IPS-11a (cell line): ENCODE measurements at regions not wholly inside any gene's neighbourhood (a gene's known extent, or its start where the extent isn't known, plus 50 kb on each side); places are given as distances from the start of the nearest gene placed in this dataset.
"Not testable (repeated sequence)": the region's sequence is repeated elsewhere in the genome, so short reads cannot be mapped to it uniquely, and the experiment has no call there.

Source experiments
- H3K4me3 ChIP-seq: one replicate; pipeline ENCODE4 v1.5.1; 2013; ENCODE audit warnings: low read depth, low read length, control low read depth

DNA sequence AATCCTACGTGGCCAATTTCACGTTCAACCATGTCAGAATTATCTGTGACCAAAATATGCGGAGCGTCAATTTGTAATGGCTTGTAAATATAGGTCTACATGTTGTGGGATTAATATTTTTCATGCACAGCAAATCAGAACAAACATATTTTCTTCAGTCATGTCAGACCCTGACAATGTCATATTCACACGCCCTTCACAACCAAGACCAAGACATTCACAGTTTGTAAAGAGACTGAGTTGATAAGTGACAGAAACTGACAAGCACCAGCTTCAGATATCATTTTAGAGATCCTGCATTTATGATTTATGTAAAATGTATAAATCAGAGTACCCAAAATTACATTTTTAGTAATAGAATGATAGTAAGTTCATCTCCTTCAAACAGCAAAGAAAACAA, 57.3 kb upstream of the NOVA1 start:
- no peak overlapping the region for H3K4me3 ChIP-seq

DNA sequence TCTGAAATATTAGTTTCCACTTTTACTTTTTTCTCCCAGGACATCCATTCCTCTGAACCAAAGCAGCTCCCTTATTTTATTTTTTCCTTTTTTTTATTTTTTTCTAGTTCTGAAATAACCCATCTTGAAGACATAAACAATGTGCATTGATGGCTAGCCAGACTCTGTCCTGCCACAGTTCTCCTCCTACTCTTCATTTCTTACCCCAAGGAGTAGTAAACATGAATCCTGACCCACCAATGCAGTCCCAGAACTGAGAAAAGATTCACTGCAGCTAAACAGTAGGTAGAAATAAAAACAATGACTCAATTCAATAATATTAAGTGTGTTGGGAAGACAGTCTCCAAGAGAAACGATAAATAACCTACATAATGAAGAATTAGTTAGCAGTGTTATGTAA, 65.7 kb upstream of the NOVA1 start:
- no peak overlapping the region for H3K4me3 ChIP-seq

DNA sequence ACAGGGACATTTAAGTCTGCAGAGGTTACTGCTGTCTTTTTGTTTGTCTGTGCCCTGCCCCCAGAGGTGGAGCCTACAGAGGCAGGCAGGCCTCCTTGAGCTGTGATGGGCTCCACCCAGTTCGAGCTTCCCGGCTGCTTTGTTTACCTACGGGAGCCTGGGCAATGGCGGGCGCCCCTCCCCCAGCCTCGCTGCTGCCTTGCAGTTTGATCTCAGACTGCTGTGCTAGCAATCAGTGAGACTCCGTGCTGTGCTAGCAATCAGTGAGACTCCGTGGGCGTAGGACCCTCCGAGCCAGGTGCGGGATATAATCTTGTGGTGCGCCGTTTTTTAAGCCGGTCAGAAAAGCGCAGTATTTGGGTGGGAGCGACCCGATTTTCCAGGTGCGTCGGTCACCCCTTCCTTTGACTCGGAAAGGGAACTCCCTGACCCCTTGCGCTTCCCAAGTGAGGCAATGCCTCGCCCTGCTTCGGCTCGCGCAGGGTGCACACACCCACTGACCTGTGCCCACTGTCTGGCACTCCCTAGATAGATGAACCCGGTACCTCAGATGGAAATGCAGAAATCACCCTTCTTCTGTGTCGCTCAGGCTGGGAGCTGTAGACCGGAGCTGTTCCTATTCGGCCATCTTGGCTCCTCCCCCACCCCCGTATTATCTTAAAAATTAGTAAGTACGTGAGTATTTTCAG, 81.0 kb upstream of the NOVA1 start:
- H3K4me3 ChIP-seq = not testable (repeated sequence)

DNA sequence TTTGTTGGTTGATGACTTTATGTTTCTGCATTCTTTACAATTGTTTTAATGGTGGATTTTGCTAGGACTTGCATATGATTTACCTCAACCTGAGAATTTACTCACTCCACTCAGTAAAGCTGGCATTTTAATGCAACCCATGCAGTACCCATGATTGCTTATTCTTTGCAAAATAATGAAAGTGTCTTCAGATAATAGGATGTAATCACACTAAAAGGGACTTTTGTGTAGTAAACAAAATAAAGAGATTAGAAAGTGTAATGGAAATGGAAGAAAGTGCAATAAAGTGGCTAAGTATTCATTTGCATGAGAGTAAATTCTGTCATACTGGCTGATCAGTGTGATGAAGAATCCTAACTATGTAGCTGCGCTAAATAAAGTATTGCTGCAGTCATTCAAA, 87.6 kb upstream of the NOVA1 start:
- H3K4me3 ChIP-seq = no peak overlapping the region

DNA sequence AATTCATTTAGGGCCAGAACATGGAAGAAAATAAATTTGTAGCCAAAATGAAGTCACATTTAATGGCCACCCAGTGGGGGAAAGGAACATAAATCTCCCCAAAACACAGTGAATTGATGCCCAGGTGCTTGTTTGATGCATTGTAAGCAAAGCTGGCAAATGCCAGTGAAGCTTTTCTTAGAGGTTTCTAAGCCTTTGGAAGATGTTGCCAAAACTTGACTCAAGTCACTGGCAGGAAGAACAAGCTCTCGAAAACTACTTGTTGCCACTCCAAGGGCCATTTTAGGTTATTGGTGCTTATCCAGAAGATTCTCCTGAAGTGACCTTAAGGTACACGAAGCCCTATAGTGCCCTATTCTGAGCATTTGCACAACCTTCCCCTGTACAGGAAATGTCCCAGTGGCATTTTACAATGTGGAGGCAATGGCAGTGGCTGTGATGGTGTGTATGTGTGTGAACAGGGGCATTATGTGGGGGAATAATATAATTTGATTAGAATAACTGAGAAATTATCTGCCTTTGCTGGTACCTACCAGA, 89.5 kb upstream of the NOVA1 start:
- H3K4me3 ChIP-seq = no peak overlapping the region

DNA sequence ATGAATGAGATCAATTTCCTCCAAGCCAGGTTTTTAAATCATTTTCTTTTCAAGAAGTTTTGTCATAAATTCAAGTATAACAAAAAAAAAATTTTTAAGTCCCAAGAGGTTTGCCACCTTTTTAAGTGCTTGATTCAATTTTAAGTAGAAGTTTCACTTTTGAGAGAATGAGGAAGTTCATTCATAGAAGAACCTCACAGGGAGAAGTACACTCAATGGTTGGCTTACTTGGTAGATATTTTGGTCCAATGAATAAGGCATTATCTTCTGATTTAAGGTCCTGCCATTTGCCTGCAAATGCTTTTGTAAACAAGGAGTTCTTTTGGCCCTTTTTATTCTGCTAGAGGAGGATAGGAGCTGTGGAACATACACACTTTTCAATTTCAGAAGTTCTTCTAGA, 96.7 kb upstream of the NOVA1 start:
- H3K4me3 ChIP-seq = no peak overlapping the region

DNA sequence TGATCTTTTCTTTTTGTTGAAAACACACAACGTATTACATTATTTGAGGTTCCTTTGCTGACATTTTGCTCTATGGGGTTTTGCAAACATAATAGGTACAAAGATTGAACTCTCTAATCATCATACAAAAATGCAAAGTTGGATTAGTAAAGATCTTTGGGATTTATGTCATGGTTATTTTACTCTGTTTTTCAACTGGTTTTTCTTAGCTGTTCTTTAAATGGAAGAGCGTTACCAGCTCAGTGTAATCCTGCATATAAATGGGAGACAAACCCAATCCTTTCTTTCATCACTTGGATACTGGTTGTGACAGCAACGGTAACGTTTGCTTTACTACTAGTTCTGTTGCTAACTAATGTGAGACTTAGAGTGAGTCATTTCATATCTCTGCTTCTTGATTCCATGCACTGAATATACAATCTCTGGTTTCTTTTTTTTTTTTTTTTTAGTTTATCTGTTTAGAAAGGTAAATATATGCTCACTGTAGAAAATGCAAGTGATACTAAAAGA, 104.9 kb upstream of the NOVA1 start:
- H3K4me3 ChIP-seq = no peak overlapping the region

DNA sequence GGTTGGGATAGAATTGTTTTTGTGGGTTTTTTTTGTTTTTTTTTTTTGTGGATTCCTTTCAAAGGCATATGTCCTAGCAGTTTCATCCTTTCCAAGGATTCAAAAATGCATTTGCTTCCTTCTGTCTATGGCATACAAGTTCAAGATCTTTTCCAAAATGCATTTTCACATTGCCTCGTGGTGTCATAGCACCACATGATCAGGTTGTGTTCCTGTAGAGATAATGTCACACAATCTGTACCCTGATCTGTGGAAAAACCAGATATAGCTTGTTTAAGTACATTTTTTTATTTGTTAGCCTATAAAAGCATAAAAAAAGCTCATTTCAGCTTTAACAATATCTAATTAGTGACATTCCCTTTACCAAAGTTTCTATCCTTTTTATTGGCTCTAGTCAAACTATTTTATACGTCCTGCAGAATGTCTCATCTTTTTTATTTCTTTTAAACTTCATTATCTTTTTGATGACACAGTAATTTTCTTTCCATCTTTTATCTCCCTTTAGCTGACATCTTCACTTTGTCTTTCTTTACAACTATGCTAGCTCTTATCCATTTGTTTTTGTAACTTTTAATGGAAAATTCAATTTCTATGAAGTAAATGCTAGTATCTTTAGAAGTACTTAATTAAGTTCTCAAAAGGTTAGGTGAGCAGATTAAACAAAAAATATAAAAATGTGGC, 106.0 kb upstream of the NOVA1 start:
- H3K4me3 ChIP-seq = no peak overlapping the region

DNA sequence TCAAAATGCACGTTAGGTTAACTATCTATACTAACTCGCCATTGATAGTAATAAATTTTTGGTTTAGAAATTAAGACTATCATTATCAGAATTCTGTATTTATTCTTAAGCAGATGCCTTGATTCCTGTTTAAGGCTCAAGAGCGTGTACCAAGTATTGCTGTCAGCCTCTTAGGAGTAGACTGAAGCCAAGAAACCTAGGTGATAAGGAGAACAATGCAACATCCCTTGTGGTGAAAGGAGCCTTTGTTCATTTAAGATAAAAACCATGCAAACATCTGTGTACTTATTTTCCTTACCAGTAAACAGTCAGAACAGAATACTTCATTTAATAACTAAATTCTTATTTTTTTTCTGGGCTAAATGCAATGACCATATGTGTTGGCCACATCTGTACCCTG, 109.4 kb upstream of the NOVA1 start:
- no peak overlapping the region for H3K4me3 ChIP-seq

DNA sequence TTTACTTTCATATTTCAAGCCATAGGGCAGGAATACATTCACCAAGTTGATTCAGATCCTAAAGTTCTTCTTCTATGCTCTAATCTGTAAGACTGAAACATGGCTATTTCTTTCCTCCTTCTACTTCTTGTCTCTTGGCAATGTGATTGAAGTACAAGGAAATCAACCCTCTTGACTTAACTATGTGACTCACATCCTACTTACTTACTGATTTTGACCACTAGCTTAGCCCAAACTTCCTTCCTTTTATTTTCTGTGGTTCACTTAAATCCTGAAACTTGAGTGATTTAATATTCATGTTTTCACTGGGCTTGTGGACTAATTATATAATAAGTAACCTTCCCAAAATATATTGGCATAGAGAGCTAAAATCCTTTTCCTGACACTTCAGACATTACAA, 111.2 kb upstream of the NOVA1 start:
- H3K4me3 ChIP-seq = no peak overlapping the region

DNA sequence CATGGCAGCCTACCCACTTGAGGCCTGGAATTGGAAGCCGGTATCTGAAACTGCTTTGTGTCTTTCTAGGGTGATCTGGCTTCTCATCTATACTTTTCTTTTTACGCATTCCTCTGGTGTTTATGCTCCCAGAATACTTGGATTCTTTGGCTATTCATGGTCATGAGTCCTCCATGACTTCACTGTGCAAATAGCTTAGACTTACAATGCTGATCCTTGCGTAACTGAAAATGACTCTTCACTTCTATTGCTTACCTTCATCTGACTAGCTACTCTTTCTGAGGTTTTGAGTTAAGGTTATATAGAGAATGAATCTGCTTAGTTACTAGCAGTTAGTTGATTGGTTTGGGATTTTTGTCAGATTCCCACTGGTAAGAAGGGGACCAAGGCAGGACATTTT, 121.7 kb upstream of the NOVA1 start:
- H3K4me3 ChIP-seq = no peak overlapping the region

DNA sequence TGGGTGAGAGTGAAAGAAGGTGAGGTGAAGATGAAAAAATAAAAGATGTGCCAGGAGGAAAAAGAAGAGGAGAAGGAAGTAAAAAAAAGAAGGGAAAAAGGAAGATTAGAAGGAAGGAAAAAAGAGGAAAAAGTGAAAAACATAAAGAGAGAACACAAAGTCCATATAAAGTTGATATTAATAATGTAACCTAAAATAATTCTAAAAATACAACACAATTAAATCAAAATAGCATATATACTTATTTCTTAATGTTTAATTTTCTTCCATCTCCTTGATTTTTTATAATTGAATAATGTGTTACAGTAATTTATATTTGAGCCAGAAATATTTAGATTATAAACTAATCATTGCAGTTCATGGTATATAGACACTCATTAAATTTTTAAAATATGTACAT, 124.4 kb upstream of the NOVA1 start:
- no peak overlapping the region for H3K4me3 ChIP-seq

DNA sequence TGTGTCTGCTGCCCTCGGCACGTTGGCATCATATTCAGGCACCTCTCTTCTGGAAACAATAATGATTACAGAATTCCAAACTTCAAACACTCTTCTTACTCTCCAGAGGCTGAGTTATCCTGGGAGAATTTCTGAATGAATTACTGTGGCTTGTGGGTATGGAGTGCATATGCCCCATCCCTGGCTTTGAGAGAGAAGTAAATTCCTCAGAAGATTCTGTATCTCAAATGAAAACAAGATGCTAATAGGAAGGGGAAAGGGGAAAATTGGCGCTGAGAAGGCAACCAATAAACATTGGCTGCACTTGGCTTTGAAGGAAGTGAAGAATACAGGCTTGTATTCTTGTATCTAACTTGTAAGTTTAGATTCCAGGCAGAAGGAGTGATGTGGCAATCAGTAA, 132.0 kb upstream of the NOVA1 start:
- no peak overlapping the region for H3K4me3 ChIP-seq

DNA sequence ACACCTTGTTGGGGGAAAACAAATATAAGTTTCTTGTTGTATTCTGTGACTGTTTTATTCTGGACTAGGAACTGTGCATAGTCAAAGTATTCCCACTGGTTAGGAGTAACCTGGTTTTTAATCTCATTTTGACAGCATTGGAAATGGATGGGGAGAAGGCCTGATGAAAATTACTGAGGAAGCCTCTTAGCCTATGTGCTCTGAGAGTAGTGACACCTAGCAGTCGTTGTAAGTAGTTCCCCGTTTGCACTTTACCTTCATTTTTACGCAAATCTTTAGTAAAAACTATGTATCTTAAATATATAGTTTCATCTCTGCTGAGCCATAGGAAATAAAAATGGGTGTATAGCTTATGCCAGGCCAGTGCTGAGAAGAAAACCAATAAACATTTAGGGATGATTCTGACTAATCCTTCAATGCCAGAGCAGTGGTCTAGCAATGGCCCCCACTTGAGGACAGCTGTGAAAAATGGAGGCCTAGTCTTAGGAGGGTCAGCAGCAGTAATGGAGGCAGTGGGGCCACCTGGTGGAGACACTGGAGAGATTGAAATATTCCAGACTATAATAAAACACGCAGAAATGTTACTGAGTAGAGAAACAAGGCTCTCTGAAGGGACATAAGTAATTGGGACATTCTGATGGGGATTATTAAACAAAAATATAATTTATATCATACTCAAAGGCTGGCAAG, 133.2 kb upstream of the NOVA1 start:
- no peak overlapping the region for H3K4me3 ChIP-seq

DNA sequence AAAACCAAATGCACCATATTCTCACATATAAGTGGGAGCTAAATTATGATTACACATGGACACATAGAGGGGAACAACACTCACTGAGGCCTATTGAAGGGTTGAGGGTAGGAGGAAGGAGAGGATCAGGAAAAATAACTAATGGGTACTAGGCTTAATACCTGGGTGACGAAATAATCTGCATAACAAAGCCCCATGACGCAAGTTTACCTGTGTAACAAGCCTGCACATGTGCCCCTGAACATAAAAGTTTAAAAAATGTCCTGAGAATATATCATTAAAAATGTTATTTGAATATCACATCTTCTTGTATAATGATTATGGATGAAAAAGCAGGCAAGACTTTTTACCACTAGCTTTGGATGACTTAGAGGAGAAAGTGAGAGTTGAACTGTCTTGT, 138.0 kb upstream of the NOVA1 start:
- H3K4me3 ChIP-seq = no peak overlapping the region

DNA sequence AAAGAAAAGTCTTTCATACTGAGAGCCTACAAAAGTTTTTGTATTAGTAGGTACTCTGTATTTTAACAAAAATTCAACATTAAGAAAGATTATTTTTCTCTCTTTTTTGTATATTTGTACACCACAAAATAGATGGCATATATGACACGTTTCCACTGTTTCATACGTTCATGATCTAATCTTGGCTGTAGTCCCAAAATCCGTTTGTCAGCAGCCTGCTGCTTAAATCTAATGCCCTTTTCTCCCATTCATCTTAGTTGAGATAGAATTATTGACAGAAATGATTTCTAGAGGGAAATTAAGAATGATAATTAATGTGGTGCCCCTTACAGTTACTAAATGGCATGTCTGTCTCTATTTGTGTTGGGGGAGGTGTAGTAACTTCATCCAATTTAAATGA, 140.7 kb upstream of the NOVA1 start:
- no peak overlapping the region for H3K4me3 ChIP-seq

DNA sequence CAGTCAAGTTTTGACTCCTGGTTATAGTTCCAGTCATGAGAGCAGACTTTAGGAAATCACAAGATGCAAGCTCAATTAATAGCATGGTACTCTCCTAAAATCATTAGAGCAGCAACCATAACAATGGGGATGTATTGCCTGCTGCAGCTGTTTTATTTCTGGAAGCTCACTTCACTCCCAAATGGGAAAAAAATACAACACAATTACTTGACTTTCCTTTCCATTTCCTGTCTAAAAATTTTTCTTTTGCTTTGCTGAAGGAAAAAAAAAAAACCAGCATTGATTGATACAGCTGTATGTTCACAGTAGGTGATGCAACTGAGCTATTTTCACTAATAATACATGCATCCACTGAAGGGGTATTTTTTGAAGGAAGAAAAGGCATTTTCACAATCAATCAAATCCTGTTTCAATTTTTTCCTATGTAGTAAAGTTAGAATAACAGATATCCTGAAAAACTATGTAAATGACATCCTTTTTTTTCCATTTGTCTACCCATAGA, 143.9 kb upstream of the NOVA1 start:
- H3K4me3 ChIP-seq = no peak overlapping the region

DNA sequence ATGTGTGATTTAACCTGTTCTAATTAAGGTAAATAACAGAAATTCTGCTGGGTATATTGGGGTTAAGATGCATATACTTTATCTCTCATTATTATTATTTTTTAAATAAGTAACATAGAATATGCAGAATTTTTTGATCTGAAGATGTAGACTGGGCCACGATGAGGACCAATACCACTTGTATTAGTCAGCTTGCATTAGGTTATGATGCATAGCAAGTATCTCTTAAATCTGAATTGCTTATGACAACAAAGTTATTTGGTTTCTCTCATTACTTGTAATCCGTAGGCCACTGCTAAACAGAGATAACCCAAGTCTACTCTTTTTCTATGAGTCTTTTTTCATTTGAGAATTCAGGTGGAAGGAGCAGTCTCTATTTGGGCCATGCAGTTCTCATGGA, 145.5 kb upstream of the NOVA1 start:
- H3K4me3 ChIP-seq = no peak overlapping the region

DNA sequence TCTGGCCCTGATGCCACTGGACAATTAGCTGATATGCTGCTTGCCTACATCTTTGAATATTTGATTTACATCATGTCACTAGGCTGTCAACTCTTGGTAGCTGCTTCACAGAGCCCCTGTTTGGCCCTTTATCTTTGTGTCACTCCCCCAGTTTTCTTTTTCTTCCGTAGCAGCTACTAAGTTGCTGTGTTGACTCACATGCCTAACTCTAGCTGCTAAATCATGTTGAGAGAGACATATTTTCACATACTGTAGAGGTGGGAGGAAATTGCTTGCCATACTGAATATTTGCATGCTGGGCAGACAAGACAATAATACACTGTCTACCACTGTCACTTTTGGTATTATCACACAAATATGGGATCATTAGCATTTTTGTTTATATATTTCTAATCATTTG, 147.1 kb upstream of the NOVA1 start:
- H3K4me3 ChIP-seq = no peak overlapping the region

DNA sequence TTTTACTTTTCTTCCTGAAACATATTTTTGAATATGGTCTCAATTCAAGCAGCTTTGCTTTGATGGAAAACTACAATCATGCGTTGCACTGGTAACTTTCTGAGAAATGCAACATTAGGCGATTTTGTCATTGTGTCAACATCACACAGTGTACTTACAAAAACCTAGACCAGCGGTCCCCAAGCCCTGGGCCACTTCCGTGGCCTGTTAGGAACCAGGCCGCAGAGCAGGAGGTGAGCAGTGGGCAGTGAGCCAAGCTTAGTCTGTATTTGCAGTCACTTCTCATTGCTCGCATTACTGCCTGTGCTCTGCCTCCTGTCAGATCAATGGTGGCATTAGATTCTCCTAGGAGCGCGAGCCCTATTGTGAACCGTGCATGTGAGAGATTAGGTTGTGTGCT, 163.7 kb upstream of the NOVA1 start:
- H3K4me3 ChIP-seq = no peak overlapping the region

DNA sequence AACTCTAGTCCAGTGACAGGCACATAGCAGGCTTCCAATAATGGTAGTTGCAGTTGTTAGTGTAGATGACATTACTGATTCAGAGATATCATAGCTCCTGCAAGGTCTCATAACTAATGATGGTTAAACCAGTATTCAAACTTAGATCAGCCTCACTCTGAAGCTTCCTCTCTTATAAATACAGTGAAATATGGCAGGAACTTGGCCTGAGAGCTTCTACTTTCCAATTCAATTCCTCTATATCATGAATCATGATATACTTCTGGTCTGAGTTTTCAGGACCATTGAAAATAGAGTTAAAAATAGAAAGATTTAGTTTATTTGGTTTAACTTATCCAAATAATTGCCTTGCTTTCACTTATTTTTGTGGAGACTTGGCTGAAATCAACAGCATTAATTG, 167.5 kb upstream of the NOVA1 start:
- H3K4me3 ChIP-seq = no peak overlapping the region
